ENCODE measurements at regions not wholly inside any gene's neighbourhood (a gene's known extent, or its start where the extent isn't known, plus 50 kb on each side); places are given as distances from the start of the nearest gene placed in this dataset.

DNA sequence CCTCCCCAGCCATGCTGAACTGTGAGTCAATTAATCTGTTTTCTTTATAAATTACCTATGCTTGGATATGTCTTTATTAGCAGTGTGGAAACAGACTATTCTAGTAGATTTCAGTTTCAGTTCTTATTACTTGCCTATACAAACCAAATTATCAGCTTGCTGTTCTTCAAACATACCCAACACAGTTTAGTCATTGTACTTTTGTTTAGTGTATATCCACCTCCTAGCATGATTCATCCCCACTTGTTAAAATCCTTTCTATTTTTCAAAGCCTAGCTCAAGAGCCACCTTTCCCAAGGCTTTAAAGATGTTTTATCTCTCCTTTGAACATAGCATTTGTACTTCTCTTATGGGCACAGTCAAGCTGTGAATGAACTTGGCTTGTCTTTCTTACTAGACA, 195.6 kb upstream of the ZRANB2 start:
- Histone ChIP-seq H3K36me3 (ENCODE audit: control insufficient read depth, insufficient read depth, low read length) (no peaks in the 10 kb centered on the region), H3K4me3 (replicated peaks; ENCODE audit: low read depth, low read length) (no peak overlapping the region), H3K27me3 (replicated peaks; ENCODE audit: control insufficient read depth, insufficient read depth, low read length) (no peaks in the 10 kb centered on the region)
- TF ChIP-seq, protein P1, sequence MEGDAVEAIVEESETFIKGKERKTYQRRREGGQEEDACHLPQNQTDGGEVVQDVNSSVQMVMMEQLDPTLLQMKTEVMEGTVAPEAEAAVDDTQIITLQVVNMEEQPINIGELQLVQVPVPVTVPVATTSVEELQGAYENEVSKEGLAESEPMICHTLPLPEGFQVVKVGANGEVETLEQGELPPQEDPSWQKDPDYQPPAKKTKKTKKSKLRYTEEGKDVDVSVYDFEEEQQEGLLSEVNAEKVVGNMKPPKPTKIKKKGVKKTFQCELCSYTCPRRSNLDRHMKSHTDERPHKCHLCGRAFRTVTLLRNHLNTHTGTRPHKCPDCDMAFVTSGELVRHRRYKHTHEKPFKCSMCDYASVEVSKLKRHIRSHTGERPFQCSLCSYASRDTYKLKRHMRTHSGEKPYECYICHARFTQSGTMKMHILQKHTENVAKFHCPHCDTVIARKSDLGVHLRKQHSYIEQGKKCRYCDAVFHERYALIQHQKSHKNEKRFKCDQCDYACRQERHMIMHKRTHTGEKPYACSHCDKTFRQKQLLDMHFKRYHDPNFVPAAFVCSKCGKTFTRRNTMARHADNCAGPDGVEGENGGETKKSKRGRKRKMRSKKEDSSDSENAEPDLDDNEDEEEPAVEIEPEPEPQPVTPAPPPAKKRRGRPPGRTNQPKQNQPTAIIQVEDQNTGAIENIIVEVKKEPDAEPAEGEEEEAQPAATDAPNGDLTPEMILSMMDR (IDR thresholded peaks at IDR 0.05; ENCODE audit: insufficient read depth, low read length, poor library complexity, severe bottlenecking) = no peak
- no peak for DNase-seq (ENCODE audit: extremely low read depth, insufficient read length)

DNA sequence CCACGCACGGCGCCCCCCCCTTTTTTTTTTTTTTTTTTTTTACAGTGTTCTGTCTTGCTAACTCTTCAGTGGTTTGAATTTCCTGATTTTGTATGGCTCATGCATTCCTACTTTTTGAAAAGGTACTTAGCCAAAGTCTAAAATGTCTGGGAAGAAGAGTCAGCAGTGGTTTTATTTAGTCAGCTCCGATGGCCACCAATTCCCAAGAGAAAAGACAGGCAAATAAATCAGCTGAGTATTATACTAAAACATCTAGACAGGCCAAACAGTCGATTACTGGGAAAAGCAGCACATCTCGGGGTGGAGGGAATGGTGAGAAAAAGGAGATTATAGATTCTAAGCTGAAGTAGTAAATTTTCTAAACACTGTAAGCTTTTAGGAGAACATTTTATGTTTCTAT, 192.5 kb upstream of the ZRANB2 start:
- H3K27me3 ChIP-seq (replicated peaks; ENCODE audit: control insufficient read depth, insufficient read depth, low read length) = no peaks in the 10 kb centered on the region
- no peaks in the 10 kb centered on the region for H3K36me3 ChIP-seq (ENCODE audit: control insufficient read depth, insufficient read depth, low read length)
- TF ChIP-seq, protein P1 (IDR thresholded peaks at IDR 0.05; ENCODE audit: insufficient read depth, low read length, poor library complexity, severe bottlenecking) = no peak
- no peak for DNase-seq (ENCODE audit: extremely low read depth, insufficient read length)
- H3K4me3 ChIP-seq (replicated peaks; ENCODE audit: low read depth, low read length) = no peak overlapping the region

DNA sequence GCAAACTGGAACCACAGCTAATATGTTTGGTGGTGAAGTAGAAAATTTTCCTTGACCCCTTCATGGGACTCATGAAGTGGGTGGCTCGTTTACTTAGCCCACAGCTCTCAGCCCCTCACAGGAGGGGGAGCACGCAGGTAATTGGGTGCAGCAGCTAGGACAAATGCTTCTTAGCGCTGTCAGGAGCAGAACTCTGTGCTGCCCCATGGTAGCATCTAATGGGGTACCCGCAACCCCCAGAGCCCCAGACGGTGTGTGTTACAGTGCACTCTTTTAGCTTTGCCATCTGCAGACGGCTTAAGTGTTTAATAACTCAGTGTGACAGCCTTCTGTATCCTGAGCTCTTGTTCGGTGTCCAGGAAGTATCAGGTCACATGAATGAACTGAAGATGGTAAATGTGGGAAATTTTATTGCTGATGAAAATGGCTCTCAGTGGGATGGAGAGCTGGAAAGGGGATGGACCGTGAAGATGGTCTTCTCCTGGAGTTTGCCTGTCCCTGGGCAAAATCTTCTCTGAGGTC, 189.6 kb upstream of the ZRANB2 start:
- TF ChIP-seq, protein P1 (IDR thresholded peaks at IDR 0.05; ENCODE audit: insufficient read depth, low read length, poor library complexity, severe bottlenecking) = no peak
- Histone ChIP-seq H3K4me3 (replicated peaks; ENCODE audit: low read depth, low read length) (no peak overlapping the region), H3K27me3 (replicated peaks; ENCODE audit: control insufficient read depth, insufficient read depth, low read length) (no peaks in the 10 kb centered on the region), H3K36me3 (ENCODE audit: control insufficient read depth, insufficient read depth, low read length) (no peaks in the 10 kb centered on the region)
- DNase-seq (ENCODE audit: extremely low read depth, insufficient read length) = no peak

DNA sequence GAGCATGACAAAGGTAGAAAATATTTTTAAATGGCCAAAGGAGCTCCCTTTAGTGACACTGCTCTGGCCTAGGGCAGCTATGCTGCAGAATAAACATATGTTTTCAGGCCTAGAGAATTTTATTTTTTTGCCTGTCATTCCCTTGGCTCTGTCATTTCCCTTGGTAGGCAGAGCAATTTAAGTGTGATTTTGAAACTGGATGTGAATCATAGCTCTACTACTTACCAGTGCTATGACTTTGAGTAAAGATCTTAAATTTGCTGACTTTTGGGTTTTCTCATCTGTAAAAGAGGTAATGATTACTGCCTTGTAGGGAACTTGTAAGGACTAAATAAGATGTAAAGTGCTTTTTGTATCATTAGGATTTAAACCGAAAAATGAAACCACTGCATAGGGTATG, 189.0 kb upstream of the ZRANB2 start:
- no peaks in the 10 kb centered on the region for H3K36me3 ChIP-seq (ENCODE audit: control insufficient read depth, insufficient read depth, low read length)
- DNase-seq (ENCODE audit: extremely low read depth, insufficient read length) = no peak
- no peak overlapping the region for H3K4me3 ChIP-seq (replicated peaks; ENCODE audit: low read depth, low read length)
- H3K27me3 ChIP-seq (replicated peaks; ENCODE audit: control insufficient read depth, insufficient read depth, low read length) = no peaks in the 10 kb centered on the region
- TF ChIP-seq, protein P1 (IDR thresholded peaks at IDR 0.05; ENCODE audit: insufficient read depth, low read length, poor library complexity, severe bottlenecking) = no peak

DNA sequence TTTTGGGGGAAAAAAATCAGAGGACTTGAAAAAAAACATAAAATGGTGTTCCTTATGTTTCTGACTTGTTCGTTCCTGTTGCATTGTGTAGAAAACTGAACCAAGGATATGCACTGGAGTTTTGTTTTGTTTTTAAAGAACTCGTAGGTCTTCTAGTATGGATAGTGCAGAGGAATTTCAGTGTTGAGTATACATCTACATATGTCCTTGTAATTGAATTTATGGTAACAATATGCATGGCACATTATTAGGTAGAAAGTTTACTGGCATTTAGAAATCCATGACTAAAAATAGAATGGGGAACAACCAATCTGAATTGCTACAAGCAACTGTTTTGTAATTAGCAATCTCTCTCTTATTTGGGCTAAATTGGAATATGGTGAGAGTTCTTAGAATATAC, 188.3 kb upstream of the ZRANB2 start:
- DNase-seq (ENCODE audit: extremely low read depth, insufficient read length) = no peak
- Histone ChIP-seq H3K36me3 (ENCODE audit: control insufficient read depth, insufficient read depth, low read length) (no peaks in the 10 kb centered on the region), H3K4me3 (replicated peaks; ENCODE audit: low read depth, low read length) (no peak overlapping the region), H3K27me3 (replicated peaks; ENCODE audit: control insufficient read depth, insufficient read depth, low read length) (no peaks in the 10 kb centered on the region)
- TF ChIP-seq, protein P1 (IDR thresholded peaks at IDR 0.05; ENCODE audit: insufficient read depth, low read length, poor library complexity, severe bottlenecking) = no peak

DNA sequence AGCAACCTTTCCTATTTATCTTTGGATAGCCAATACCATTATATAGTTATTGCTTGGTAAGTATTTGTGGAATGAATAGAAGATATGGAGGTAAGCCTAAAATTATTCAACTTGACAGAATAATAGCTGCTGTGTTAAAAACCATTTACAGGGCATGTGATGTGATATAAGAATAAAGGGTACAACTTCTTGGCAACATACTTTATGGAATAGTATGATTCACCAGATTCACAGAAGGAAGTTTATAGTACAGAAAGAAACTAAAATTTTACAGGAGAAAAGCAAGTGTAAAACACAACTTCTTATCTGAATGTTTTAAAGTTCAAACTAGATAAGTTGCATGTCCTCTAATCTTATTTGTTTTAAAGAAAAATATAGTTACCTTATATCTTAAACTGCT, 186.4 kb upstream of the ZRANB2 start:
- no peak for DNase-seq (ENCODE audit: extremely low read depth, insufficient read length)
- Histone ChIP-seq H3K4me3 (replicated peaks; ENCODE audit: low read depth, low read length) (no peak overlapping the region), H3K27me3 (replicated peaks; ENCODE audit: control insufficient read depth, insufficient read depth, low read length) (no peaks in the 10 kb centered on the region), H3K36me3 (ENCODE audit: control insufficient read depth, insufficient read depth, low read length) (no peaks in the 10 kb centered on the region)
- TF ChIP-seq, protein P1 (IDR thresholded peaks at IDR 0.05; ENCODE audit: insufficient read depth, low read length, poor library complexity, severe bottlenecking) = no peak

All from GM06990 (cell line).